Left lung (tissue), 4 donors: ENCODE measurements at regions not wholly inside any gene's neighbourhood (a gene's known extent, or its start where the extent isn't known, plus 50 kb on each side); places are given as distances from the start of the nearest gene placed in this dataset.

ENCODE experiments used
- ATAC-seq: fragments of 200-7000 bp; cut with Tn5 transposase; one replicate; pipeline ENCODE4 v1.9.1; 2020; ENCODE audit warnings: moderate library complexity
- DNase-seq, 4 donors: peaks; one replicate each; pipeline ENCODE4 v3.0.0-alpha.2; 2013 to 2020
- H3K27ac ChIP-seq, 2 donors: fragments of 200-600 bp; sonication (generic) in 1 of 2; one replicate each; pipeline versions ENCODE4 v1.5.0 to v1.8.0; 2020 to 2021
- H3K27me3 ChIP-seq, 2 donors: fragments of 200-600 bp; sonication (generic) in 1 of 2; one replicate each; pipeline versions ENCODE4 v1.5.0 to v1.8.0; 2020 to 2021
- H3K36me3 ChIP-seq, 2 donors: fragments of 200-600 bp; sonication (generic) in 1 of 2; one replicate each; pipeline versions ENCODE4 v1.5.0 to v1.8.0; 2020 to 2021
- H3K4me1 ChIP-seq, 2 donors: fragments of 200-600 bp; one replicate each; pipeline ENCODE4 v1.8.0; 2021
- H3K4me3 ChIP-seq, 2 donors: fragments of 200-600 bp; sonication (generic) in 1 of 2; one replicate each; pipeline versions ENCODE4 v1.5.0 to v1.8.0; 2020 to 2021; ENCODE audit warnings: mild to moderate bottlenecking in 1 of 2
- H3K9me3 ChIP-seq, 2 donors: fragments of 200-600 bp; sonication (generic) in 1 of 2; one replicate each; pipeline versions ENCODE4 v1.5.0 to v1.8.0; 2020 to 2021
- CTCF ChIP-seq, 2 donors: fragments of 200-600 bp; sonication (generic) in 1 of 2; IDR thresholded peaks; one replicate each; pipeline versions ENCODE4 v1.5.0 to v1.8.0; 2021; ENCODE audit warnings: antibody characterized with exemption in 2 of 2
- intact Hi-C, 2 donors: fragments of 100-400 bp; cut with DNase I; formaldehyde crosslinking; loops; one replicate each; pipeline versions ENCODE4 v1.11.2 to v1.14.2; 2022
- donor health status: DM: no; HTN: yes; CAD: no.
- donor health status: DM: no; HTN: no; CAD: no.

GRCh38 chr7:115721293-115722217, 309.0 kb downstream of the TFEC start:
- Histone ChIP-seq H3K4me3 (no peak overlapping the region), H3K27ac (no peak overlapping the region), H3K9me3 (no peaks in the 10 kb centered on the region), H3K36me3 (no peaks in the 10 kb centered on the region), H3K4me1 (no peaks in the 10 kb centered on the region), H3K27me3 (no peaks in the 10 kb centered on the region)
- TF ChIP-seq CTCF (IDR thresholded peaks at IDR 0.05): no peak
- intact Hi-C loops: no loop called here
- DNase-seq (no peak), ATAC-seq (no peak)

GRCh38 chr7:115719963-115720362, 310.6 kb downstream of the TFEC start:
- Histone ChIP-seq H3K36me3 (no peaks in the 10 kb centered on the region), H3K4me1 (no peaks in the 10 kb centered on the region), H3K27me3 (no peaks in the 10 kb centered on the region), H3K4me3 (no peak overlapping the region), H3K27ac (no peak overlapping the region), H3K9me3 (no peaks in the 10 kb centered on the region)
- TF ChIP-seq CTCF (IDR thresholded peaks at IDR 0.05): no peak
- no peak for ATAC-seq
- intact Hi-C loops: no loop called here
- no peak for DNase-seq

- Histone ChIP-seq H3K27ac (no peak overlapping the region), H3K9me3 (no peaks in the 10 kb centered on the region), H3K36me3 (no peaks in the 10 kb centered on the region), H3K4me3 (no peak overlapping the region), H3K27me3 (no peaks in the 10 kb centered on the region), H3K4me1 (no peaks in the 10 kb centered on the region)
- ATAC-seq (no peak), DNase-seq (no peak)
- TF ChIP-seq CTCF (IDR thresholded peaks at IDR 0.05): no peak
- intact Hi-C loops: no loop called here
Measured at GRCh38 chr7:115709664-115710063, 320.9 kb downstream of the TFEC start.

GRCh38 chr7:115708013-115708341, 322.6 kb downstream of the TFEC start:
- no peak for ATAC-seq
- no peak for TF ChIP-seq CTCF (IDR thresholded peaks at IDR 0.05)
- no peaks in the 10 kb centered on the region for H3K4me1 ChIP-seq
- no peak overlapping the region for H3K27ac ChIP-seq
- no peak overlapping the region for H3K4me3 ChIP-seq
- H3K36me3 ChIP-seq: no peaks in the 10 kb centered on the region
- no peaks in the 10 kb centered on the region for H3K27me3 ChIP-seq
- no peak for DNase-seq
- H3K9me3 ChIP-seq: no peaks in the 10 kb centered on the region
- intact Hi-C loops: no loop called here

GRCh38 chr7:115707258-115708012, 323.1 kb downstream of the TFEC start:
- intact Hi-C loops: no loop called here
- DNase-seq (peak in 1 of 4 donors; percentile 7), ATAC-seq (peak; percentile 48)
- H3K4me1 ChIP-seq: no peaks in the 10 kb centered on the region
- no peak overlapping the region for H3K4me3 ChIP-seq
- no peaks in the 10 kb centered on the region for H3K36me3 ChIP-seq
- TF ChIP-seq CTCF (IDR thresholded peaks at IDR 0.05): no peak
- H3K27ac ChIP-seq: no peak overlapping the region
- H3K9me3 ChIP-seq: no peaks in the 10 kb centered on the region
- no peaks in the 10 kb centered on the region for H3K27me3 ChIP-seq
